PC-9 (cell line): ENCODE measurements at regions not wholly inside any gene's neighbourhood (a gene's known extent, or its start where the extent isn't known, plus 50 kb on each side); places are given as distances from the start of the nearest gene placed in this dataset.

Source experiments
- BruUV-seq: library from RNA; stranded (reverse); fragments of 400-500 nt; replicated peaks from 2 replicates; lab custom pipeline; 2021; lab: Mats Ljungman, UMichigan
- CTCF ChIA-PET: fragments of 300-600 bp; sonication (Branson Sonifier 250); formaldehyde crosslinking; loops from one replicate; lab custom pipeline; 2022; ENCODE audit warnings: antibody characterized with exemption; lab: Charles Lee
- POLR2A ChIA-PET: fragments of 300-600 bp; sonication (Branson Sonifier 250); formaldehyde crosslinking; loops from one replicate; lab custom pipeline; 2022; ENCODE audit warnings: antibody characterized with exemption; ENCODE audit not compliant: unreplicated experiment; lab: Charles Lee
- DNase-seq, 2 experiments: peaks; one replicate each; pipeline versions ENCODE4 v3.0.0 to v3.0.0-alpha.2; 2015 to 2022; ENCODE audit warnings: mixed read lengths in 1 of 2
- H2AFZ ChIP-seq: fragments of 200-600 bp; sonication (generic); 2 replicates; pipeline ENCODE4 v1.8.1; 2017; ENCODE audit warnings: antibody characterized with exemption
- H3F3A ChIP-seq: fragments of 200-600 bp; sonication (generic); 2 replicates; pipeline ENCODE4 v1.8.1; 2017; ENCODE audit warnings: antibody characterized with exemption, mild to moderate bottlenecking, low read depth; ENCODE audit not compliant: insufficient read depth
- H3K27ac ChIP-seq: fragments of 200-600 bp; sonication (generic); 2 replicates; pipeline ENCODE4 v1.6.1; 2016; ENCODE audit warnings: mixed run types
- H3K27me3 ChIP-seq: fragments of 200-600 bp; sonication (generic); 2 replicates; pipeline ENCODE4 v1.6.1; 2016; ENCODE audit warnings: low read depth, mixed run types; ENCODE audit not compliant: insufficient read depth
- H3K36me3 ChIP-seq: fragments of 200-600 bp; sonication (generic); 2 replicates; pipeline ENCODE4 v1.6.1; 2016; ENCODE audit warnings: low read depth, mixed run types
- H3K4me1 ChIP-seq: fragments of 200-600 bp; sonication (generic); replicated peaks from 2 replicates; pipeline ENCODE4 v1.6.1; 2016; ENCODE audit warnings: mixed run types; ENCODE audit not compliant: insufficient read depth
- H3K4me2 ChIP-seq: fragments of 200-600 bp; sonication (generic); 2 replicates; pipeline ENCODE4 v1.6.1; 2017; ENCODE audit warnings: mixed run types
- H3K4me3 ChIP-seq: fragments of 200-600 bp; sonication (generic); 2 replicates; pipeline ENCODE4 v1.6.1; 2016; ENCODE audit warnings: mixed run types
- H3K79me2 ChIP-seq: fragments of 200-600 bp; sonication (generic); 2 replicates; pipeline ENCODE4 v1.6.1; 2017; ENCODE audit warnings: low read depth, mixed run types
- H3K9me2 ChIP-seq: fragments of 200-600 bp; sonication (generic); 2 replicates; pipeline ENCODE4 v1.8.1; 2017; ENCODE audit warnings: mild to moderate bottlenecking; ENCODE audit not compliant: insufficient read depth
- H3K9me3 ChIP-seq: fragments of 200-600 bp; sonication (generic); 2 replicates; pipeline ENCODE4 v1.8.1; 2016; ENCODE audit warnings: low read depth; ENCODE audit not compliant: insufficient read depth
- H4K20me1 ChIP-seq: fragments of 200-600 bp; sonication (generic); 2 replicates; pipeline ENCODE4 v1.8.1; 2017; ENCODE audit not compliant: insufficient read depth
- CTCF ChIP-seq: fragments of 200-600 bp; sonication (generic); conservative IDR thresholded peaks from 2 replicates; pipeline ENCODE4 v1.6.1; 2017; ENCODE audit warnings: mixed run types, antibody characterized with exemption, mild to moderate bottlenecking, moderate library complexity
- EZH2 ChIP-seq: fragments of 200-600 bp; sonication (generic); IDR thresholded peaks from 2 replicates; pipeline ENCODE4 v1.8.0; 2017; ENCODE audit warnings: antibody characterized with exemption, low read depth
- intact Hi-C: fragments of 100-400 bp; cut with micrococcal nuclease; formaldehyde crosslinking; loops from one replicate; pipeline ENCODE4 v1.10.0; 2022; ENCODE audit not compliant: unreplicated experiment

GRCh38 chr1:200243042-200243437 is 166.8 kb downstream of the ZNF281 start:
- Histone ChIP-seq H4K20me1 (no peaks in the 10 kb centered on the region), H3K36me3 (no peaks in the 10 kb centered on the region), H3K27me3 (no peaks in the 10 kb centered on the region), H3K27ac (no peak overlapping the region), H3K4me2 (no peak overlapping the region), H3K9me2 (no peaks in the 10 kb centered on the region), H3K4me3 (no peak overlapping the region), H2AFZ (no peak overlapping the region), H3K9me3 (no peaks in the 10 kb centered on the region), H3K79me2 (no peaks in the 10 kb centered on the region), H3K4me1 (no peaks in the 10 kb centered on the region), H3F3A (no peaks in the 10 kb centered on the region)
- BruUV-seq, result no TSS peak
- ChIA-PET POLR2A (no interaction called here), CTCF (no interaction called here)
- no peak for DNase-seq
- TF ChIP-seq EZH2, result no peak
- TF ChIP-seq CTCF, result no peak
- intact Hi-C loops, result no loop called here

- no peak overlapping the region for H3K27ac ChIP-seq
- DNase-seq, result no peak
Observed at GRCh38 chr1:200242110-200243041, 167.5 kb downstream of the ZNF281 start.

GRCh38 chr1:200240656-200241055 is 169.2 kb downstream of the ZNF281 start:
- no peak overlapping the region for H3K4me3 ChIP-seq
- no peaks in the 10 kb centered on the region for H3K27me3 ChIP-seq
- H3F3A ChIP-seq, result no peaks in the 10 kb centered on the region
- BruUV-seq, result no TSS peak
- no peaks in the 10 kb centered on the region for H4K20me1 ChIP-seq
- H3K4me1 ChIP-seq, result no peaks in the 10 kb centered on the region
- no peaks in the 10 kb centered on the region for H3K9me3 ChIP-seq
- H3K4me2 ChIP-seq, result no peak overlapping the region
- TF ChIP-seq CTCF, result no peak
- TF ChIP-seq EZH2, result no peak
- no peak overlapping the region for H3K27ac ChIP-seq
- intact Hi-C loops, result no loop called here
- no peaks in the 10 kb centered on the region for H3K36me3 ChIP-seq
- DNase-seq, result no peak
- H2AFZ ChIP-seq, result no peak overlapping the region
- CTCF ChIA-PET, result no interaction called here
- H3K79me2 ChIP-seq, result no peaks in the 10 kb centered on the region
- POLR2A ChIA-PET, result no interaction called here
- H3K9me2 ChIP-seq, result no peaks in the 10 kb centered on the region

More at GRCh38 chr1:200242110-200243041, 167.5 kb downstream of the ZNF281 start:
- Histone ChIP-seq H4K20me1 (no peaks in the 10 kb centered on the region), H3K79me2 (no peaks in the 10 kb centered on the region), H3F3A (no peaks in the 10 kb centered on the region), H3K4me1 (no peaks in the 10 kb centered on the region), H3K4me3 (no peak overlapping the region), H3K4me2 (no peak overlapping the region), H3K36me3 (no peaks in the 10 kb centered on the region), H3K27me3 (no peaks in the 10 kb centered on the region), H2AFZ (no peak overlapping the region), H3K9me2 (no peaks in the 10 kb centered on the region), H3K9me3 (no peaks in the 10 kb centered on the region)
- ChIA-PET POLR2A (interaction anchor here (0.7 kb wide), 1 partner anchor 24 kb away, joined by 3 read pairs; no protein-coding TSS in a partner anchor), CTCF (no interaction called here)
- no TSS peak for BruUV-seq
- intact Hi-C loops, result no loop called here
- TF ChIP-seq CTCF (no peak), EZH2 (no peak)
